DOHH2 (cell line): ENCODE measurements at regions not wholly inside any gene's neighbourhood (a gene's known extent, or its start where the extent isn't known, plus 50 kb on each side); places are given as distances from the start of the nearest gene placed in this dataset.

ENCODE experiments used
- EZH2phosphoT487 ChIP-seq: fragments of 200-600 bp; sonication (generic); IDR thresholded peaks from 2 replicates; pipeline ENCODE4 v1.6.1; 2017; ENCODE audit warnings: borderline replicate concordance, mild to moderate bottlenecking, antibody characterized with exemption, low read length, moderate library complexity, mixed read lengths
- TF ChIP-seq, protein P1 (sequence below): fragments of 200-600 bp; sonication (generic); IDR thresholded peaks from one replicate; pipeline ENCODE4 v1.5.1; 2014; ENCODE audit warnings: antibody characterized with exemption, mild to moderate bottlenecking, low read depth, low read length; ENCODE audit not compliant: poor library complexity, severe bottlenecking

DNA sequence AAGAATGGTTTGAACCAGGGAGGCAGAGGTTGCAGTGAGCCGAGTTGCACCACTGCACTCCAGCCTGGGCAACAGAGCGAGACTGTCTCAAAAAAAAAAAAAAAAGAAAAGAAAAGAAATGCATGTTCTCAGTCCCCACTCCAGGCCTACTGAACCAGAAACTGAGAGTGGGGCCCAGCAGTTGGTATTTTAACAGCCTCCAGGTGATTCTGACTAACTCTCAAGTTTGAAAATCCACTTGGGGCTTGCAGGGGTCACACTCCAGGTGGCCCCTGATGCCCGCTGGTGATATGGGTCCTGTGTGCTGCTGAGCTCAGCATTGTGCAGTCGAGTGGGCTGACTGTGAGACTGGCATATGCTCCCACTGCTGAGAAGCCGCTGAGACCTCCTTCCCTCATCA lies 133.7 kb upstream of the C2CD4B start:
- TF ChIP-seq, protein P1, sequence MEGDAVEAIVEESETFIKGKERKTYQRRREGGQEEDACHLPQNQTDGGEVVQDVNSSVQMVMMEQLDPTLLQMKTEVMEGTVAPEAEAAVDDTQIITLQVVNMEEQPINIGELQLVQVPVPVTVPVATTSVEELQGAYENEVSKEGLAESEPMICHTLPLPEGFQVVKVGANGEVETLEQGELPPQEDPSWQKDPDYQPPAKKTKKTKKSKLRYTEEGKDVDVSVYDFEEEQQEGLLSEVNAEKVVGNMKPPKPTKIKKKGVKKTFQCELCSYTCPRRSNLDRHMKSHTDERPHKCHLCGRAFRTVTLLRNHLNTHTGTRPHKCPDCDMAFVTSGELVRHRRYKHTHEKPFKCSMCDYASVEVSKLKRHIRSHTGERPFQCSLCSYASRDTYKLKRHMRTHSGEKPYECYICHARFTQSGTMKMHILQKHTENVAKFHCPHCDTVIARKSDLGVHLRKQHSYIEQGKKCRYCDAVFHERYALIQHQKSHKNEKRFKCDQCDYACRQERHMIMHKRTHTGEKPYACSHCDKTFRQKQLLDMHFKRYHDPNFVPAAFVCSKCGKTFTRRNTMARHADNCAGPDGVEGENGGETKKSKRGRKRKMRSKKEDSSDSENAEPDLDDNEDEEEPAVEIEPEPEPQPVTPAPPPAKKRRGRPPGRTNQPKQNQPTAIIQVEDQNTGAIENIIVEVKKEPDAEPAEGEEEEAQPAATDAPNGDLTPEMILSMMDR = no peak
- TF ChIP-seq EZH2phosphoT487 = no peak
